ENCODE measurements at regions not wholly inside any gene's neighbourhood (a gene's known extent, or its start where the extent isn't known, plus 50 kb on each side); places are given as distances from the start of the nearest gene placed in this dataset.

- no peak for TF ChIP-seq RBBP5 (conservative IDR thresholded peaks at IDR 0.05)
- no peak for TF ChIP-seq EZH2 (IDR thresholded peaks at IDR 0.05; ENCODE audit: borderline replicate concordance, control insufficient read depth, low read depth, low read length)
- no peak for TF ChIP-seq CTCF (IDR thresholded peaks at IDR 0.05 in 2 of 3, conservative IDR thresholded peaks at IDR 0.05 in 1 of 3; ENCODE audit: control insufficient read depth in 2 of 3, extremely low read depth in 1 of 3, insufficient read depth in 1 of 3, low read depth in 3 of 3, low read length in 3 of 3)
- TF ChIP-seq NR2C2 (IDR thresholded peaks at IDR 0.05; ENCODE audit: borderline replicate concordance, control insufficient read depth, insufficient read length, low read depth): no peak
- TF ChIP-seq SREBF2 (IDR thresholded peaks at IDR 0.05; ENCODE audit: low read length): no peak
- TF ChIP-seq SIN3A (IDR thresholded peaks at IDR 0.05; ENCODE audit: low read depth, low read length): no peak
- TF ChIP-seq HSF1 (IDR thresholded peaks at IDR 0.05; ENCODE audit: low read depth, low read length): no peak
Observed at GRCh38 chr5:83000922-83001321, 76.3 kb downstream of the TMEM167A start.

All from GM12878 (cell line).